Esophagus squamous epithelium (tissue), 5 donors: ENCODE measurements at regions not wholly inside any gene's neighbourhood (a gene's known extent, or its start where the extent isn't known, plus 50 kb on each side); places are given as distances from the start of the nearest gene placed in this dataset.
"Not testable (repeated sequence)": the region's sequence is repeated elsewhere in the genome, so short reads cannot be mapped to it uniquely, and the experiment has no call there.

Experiments
- DNase-seq: peaks from one replicate; lab custom pipeline; 2025; lab: John Stamatoyannopoulos, UW
- H3K27ac ChIP-seq, 4 donors: fragments of 200-600 bp; sonication (generic); one replicate each; pipeline ENCODE4 v1.5.1; 2016 to 2019; ENCODE audit warnings: mild to moderate bottlenecking in 1 of 4
- H3K27me3 ChIP-seq, 4 donors: fragments of 200-600 bp; sonication (generic); 1 replicate in 3 of 4; 2 replicates in 1 of 4; pipeline versions ENCODE4 v1.5.1 to v1.6.0; 2017 to 2021; ENCODE audit warnings: antibody characterized with exemption in 1 of 4
- H3K36me3 ChIP-seq, 3 donors: fragments of 200-600 bp; sonication (generic); one replicate each; pipeline ENCODE4 v1.5.1; 2016 to 2019
- H3K4me1 ChIP-seq, 3 donors: fragments of 200-600 bp; sonication (generic); one replicate each; pipeline ENCODE4 v1.5.1; 2017 to 2019
- H3K4me3 ChIP-seq, 4 donors: fragments of 200-600 bp; sonication (generic); 1 replicate in 3 of 4; 2 replicates in 1 of 4; pipeline ENCODE4 v1.5.1; 2016 to 2019; ENCODE audit warnings: mild to moderate bottlenecking in 2 of 4, moderate library complexity in 1 of 4
- H3K9me3 ChIP-seq, 3 donors: fragments of 200-600 bp; sonication (generic); one replicate each; pipeline ENCODE4 v1.5.1; 2016 to 2019
- POLR2A ChIP-seq, 4 donors: fragments of 450-650 bp; IDR thresholded peaks; one replicate each; pipeline ENCODE4 v1.6.1; 2017; ENCODE audit warnings: antibody characterized with exemption in 4 of 4, mild to moderate bottlenecking in 4 of 4, moderate library complexity in 3 of 4
- WGBS, 2 donors: methylation state at CpG; one replicate each; pipeline ENCODE4 v1.1.5; 2018; 5-methylcytosine and 5-hydroxymethylcytosine counted together
- intact Hi-C: fragments of 100-400 bp; cut with DNase I; formaldehyde crosslinking; loops from one replicate; pipeline ENCODE4 v1.15.0; 2022
- TF ChIP-seq, protein P1 (sequence below), 6 experiments: fragments of 450-650 bp in 4 of 6; fragments of 200-600 bp in 2 of 6; sonication (generic) in 2 of 6; IDR thresholded peaks; one replicate each; pipeline ENCODE4 v1.5.1; 2016 to 2019; ENCODE audit warnings: antibody characterized with exemption in 6 of 6, mild to moderate bottlenecking in 4 of 6, moderate library complexity in 4 of 6
- donor health status: DM: yes; HTN: yes; CAD: no.

DNA sequence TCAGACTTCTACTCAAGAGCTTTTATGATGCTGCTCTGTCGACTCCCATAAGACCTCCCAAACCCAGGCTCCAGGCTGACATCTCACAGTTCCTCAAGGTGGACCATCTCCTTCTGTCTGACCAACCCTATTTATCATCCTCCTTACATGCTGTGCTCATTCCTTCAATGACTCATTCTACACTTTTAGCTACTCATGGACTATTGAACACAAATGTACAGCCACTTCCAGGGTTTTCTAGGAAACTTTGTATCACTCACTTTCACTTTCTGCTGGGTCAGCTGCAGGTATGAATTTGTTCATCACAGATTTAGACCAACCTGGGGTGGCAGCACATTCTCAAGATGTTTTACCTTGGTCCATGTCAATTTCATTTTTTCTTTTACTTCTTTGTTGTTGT, 162.4 kb upstream of the FAM20A start:
- Histone ChIP-seq H3K27me3 (no peaks in the 10 kb centered on the region), H3K36me3 (no peaks in the 10 kb centered on the region), H3K9me3 (no peaks in the 10 kb centered on the region), H3K4me1 (peaks cover 7 to 14% (median 7%) of the 10 kb centered on the region in 3 donors), H3K4me3 (no peak overlapping the region), H3K27ac (no peak overlapping the region)
- WGBS, 2 donors: 72 to 91% methylated on average over 1 of the region's 1 CpG
- TF ChIP-seq POLR2A (IDR thresholded peaks at IDR 0.05): no peak
- TF ChIP-seq, protein P1, sequence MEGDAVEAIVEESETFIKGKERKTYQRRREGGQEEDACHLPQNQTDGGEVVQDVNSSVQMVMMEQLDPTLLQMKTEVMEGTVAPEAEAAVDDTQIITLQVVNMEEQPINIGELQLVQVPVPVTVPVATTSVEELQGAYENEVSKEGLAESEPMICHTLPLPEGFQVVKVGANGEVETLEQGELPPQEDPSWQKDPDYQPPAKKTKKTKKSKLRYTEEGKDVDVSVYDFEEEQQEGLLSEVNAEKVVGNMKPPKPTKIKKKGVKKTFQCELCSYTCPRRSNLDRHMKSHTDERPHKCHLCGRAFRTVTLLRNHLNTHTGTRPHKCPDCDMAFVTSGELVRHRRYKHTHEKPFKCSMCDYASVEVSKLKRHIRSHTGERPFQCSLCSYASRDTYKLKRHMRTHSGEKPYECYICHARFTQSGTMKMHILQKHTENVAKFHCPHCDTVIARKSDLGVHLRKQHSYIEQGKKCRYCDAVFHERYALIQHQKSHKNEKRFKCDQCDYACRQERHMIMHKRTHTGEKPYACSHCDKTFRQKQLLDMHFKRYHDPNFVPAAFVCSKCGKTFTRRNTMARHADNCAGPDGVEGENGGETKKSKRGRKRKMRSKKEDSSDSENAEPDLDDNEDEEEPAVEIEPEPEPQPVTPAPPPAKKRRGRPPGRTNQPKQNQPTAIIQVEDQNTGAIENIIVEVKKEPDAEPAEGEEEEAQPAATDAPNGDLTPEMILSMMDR (IDR thresholded peaks at IDR 0.05): no peak
- DNase-seq: no peak
- intact Hi-C loops: loop anchor here (10.0 kb wide), 1 partner anchor 219 kb away; no protein-coding TSS in a partner anchor

GRCh38 chr17:68762911-68763310, 161.7 kb upstream of the FAM20A start:
- Histone ChIP-seq H3K27ac (no peak overlapping the region), H3K27me3 (no peaks in the 10 kb centered on the region), H3K9me3 (no peaks in the 10 kb centered on the region), H3K4me3 (no peak overlapping the region), H3K4me1 (peaks cover 7 to 14% (median 7%) of the 10 kb centered on the region in 3 donors), H3K36me3 (no peaks in the 10 kb centered on the region)
- TF ChIP-seq POLR2A (IDR thresholded peaks at IDR 0.05): no peak
- TF ChIP-seq, protein P1 (IDR thresholded peaks at IDR 0.05): no peak
- intact Hi-C loops: loop anchor here (10.0 kb wide), 1 partner anchor 218 kb away; no protein-coding TSS in a partner anchor
- 60 to 94% methylated on average over 2 of the region's 2 CpGs for WGBS, 2 donors
- DNase-seq: no peak

- intact Hi-C loops: loop anchor here (10.0 kb wide), 1 partner anchor 215 kb away; no protein-coding TSS in a partner anchor
- Histone ChIP-seq H3K4me1 (peaks cover 7 to 14% (median 7%) of the 10 kb centered on the region in 3 donors), H3K36me3 (no peaks in the 10 kb centered on the region), H3K4me3 (peak overlapping the region in 1 of 4 donors; percentile 62), H3K9me3 (no peaks in the 10 kb centered on the region), H3K27me3 (no peaks in the 10 kb centered on the region), H3K27ac (no peak overlapping the region)
- 42 to 47% methylated on average over 4 of the region's 4 CpGs for WGBS, 2 donors
- no peak for TF ChIP-seq POLR2A (IDR thresholded peaks at IDR 0.05)
- TF ChIP-seq, protein P1 (IDR thresholded peaks at IDR 0.05): no peak
- no peak for DNase-seq
Observed at GRCh38 chr17:68760141-68760475, 158.9 kb upstream of the FAM20A start.

DNA sequence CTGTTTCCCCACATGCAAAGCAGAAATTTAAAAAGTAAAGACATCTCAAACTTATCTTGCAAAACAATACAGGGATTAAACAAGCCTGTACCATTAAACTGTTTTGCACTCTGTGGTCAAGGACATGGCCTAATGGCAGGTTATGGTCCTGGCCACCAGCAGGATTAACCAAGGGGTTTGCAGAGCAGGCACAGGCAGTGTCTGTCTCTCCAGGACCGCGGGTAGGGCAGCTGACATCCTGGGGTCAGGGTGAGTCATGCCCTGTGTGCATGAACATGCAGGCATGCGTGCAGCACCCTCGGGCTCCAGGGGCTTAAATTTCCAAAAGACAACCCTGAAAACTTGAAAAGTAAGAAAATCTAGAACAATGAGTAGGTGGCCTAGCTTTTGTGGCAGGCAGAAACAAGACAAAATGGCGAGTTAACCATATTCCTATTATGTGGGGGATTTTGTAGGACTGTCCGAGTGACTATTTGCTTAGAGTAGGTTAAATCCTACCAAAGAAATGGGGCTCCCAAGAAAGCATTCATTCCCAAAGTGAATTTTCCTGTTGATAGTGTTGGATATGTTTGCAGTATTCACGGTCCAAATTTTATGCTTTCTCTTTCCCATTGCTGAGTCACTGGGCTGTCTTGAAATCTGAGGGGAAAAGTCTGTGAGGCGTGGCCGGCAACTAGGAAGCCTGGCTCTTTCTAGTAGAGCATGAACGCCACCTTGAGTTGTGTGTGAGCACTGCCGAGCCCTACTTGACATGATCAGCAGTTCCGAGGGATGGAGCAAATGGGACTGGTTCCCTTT, 158.4 kb upstream of the FAM20A start:
- 5 to 11% methylated on average over 9 to 11 of the region's 12 CpGs for WGBS, 2 donors
- DNase-seq: no peak

DNA sequence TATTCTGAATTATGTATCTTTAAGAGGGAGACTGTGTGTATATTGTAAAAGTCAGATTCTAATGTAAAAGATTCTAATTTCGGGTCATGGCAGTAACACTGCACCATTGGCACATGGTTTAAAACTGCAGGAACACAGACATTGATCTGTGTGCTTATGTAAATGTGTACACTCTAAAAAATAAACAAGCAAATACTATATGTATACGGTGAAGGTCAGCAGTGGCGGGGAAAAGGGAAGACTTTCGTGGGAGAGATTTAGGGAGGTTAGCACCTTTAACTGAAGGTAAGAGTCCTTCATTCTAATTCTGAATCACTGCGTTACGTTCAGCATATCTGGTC, 157.8 kb upstream of the FAM20A start:
- H3K27ac ChIP-seq: peak overlapping the region; percentile 74 to 81 (median 78)
- peaks cover 7 to 14% (median 7%) of the 10 kb centered on the region in 3 donors for H3K4me1 ChIP-seq
- no peaks in the 10 kb centered on the region for H3K9me3 ChIP-seq
- no peaks in the 10 kb centered on the region for H3K27me3 ChIP-seq
- no peak for TF ChIP-seq POLR2A (IDR thresholded peaks at IDR 0.05)
- TF ChIP-seq, protein P1 (IDR thresholded peaks at IDR 0.05): no peak
- no peak for DNase-seq
- peak overlapping the region in 1 of 4 donors; percentile 62 for H3K4me3 ChIP-seq
- WGBS, 2 donors: 52 to 67% methylated on average over 6 of the region's 6 CpGs
- no peaks in the 10 kb centered on the region for H3K36me3 ChIP-seq
- intact Hi-C loops: no loop called here

More for the DNA sequence above, 158.4 kb upstream of the FAM20A start:
- no peaks in the 10 kb centered on the region for H3K36me3 ChIP-seq
- peak overlapping the region; percentile 74 to 81 (median 78) for H3K27ac ChIP-seq
- H3K9me3 ChIP-seq: no peaks in the 10 kb centered on the region
- intact Hi-C loops: loop anchor here (10.0 kb wide), 1 partner anchor 215 kb away; no protein-coding TSS in a partner anchor
- H3K27me3 ChIP-seq: no peaks in the 10 kb centered on the region
- peaks cover 7 to 14% (median 7%) of the 10 kb centered on the region in 3 donors for H3K4me1 ChIP-seq
- peak overlapping the region; percentile 16 to 62 (median 40) for H3K4me3 ChIP-seq
- TF ChIP-seq POLR2A (IDR thresholded peaks at IDR 0.05): no peak
- TF ChIP-seq, protein P1 (IDR thresholded peaks at IDR 0.05): peak; percentile 19 to 96 (median 89)

DNA sequence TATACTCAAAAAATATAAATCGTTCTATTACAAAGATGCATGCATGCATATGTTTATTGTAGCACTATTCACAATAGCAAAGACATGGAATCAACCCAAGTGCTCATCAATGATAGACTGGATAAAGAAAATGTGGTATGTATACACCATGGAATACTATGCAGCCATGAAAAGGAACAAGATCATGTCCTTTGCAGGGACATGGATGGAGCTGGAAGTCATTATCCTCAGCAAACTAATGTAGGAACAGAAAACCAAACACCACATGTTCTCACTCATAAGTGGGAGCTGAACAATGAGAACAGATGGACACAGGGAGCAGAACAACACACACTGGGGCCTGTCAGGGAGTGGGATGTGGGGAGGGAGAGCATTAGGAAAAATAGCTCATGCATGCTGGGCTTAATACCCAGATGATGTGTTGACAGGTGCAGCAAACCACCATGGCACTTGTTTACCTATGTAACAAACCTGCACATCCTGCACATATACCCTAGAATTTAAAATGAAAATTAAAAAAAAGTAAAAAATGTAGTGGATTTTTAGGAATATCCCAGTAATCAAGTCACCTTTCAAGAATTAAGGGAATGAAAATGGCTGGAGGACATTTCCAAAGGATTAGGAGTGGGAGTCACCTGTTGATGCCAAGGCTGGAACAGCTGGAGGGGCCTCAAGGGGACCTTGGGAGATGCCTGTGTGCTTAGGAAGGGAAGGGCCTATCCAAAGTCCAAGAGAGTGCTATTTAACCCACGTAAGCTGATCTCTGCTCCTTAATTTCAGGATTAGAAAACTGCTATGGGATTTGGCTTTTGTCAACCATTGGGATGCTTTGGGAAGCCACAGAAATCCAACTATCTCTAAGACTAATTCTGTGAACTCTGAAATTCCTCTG, 156.9 kb upstream of the FAM20A start:
- 87 to 95% methylated on average over 2 of the region's 2 CpGs for whole genome bisulfite sequencing, 2 donors
- peaks cover 7 to 14% (median 7%) of the 10 kb centered on the region in 3 donors for H3K4me1 ChIP-seq
- H3K36me3 ChIP-seq, H3K27me3 ChIP-seq, H3K9me3 ChIP-seq, intact Hi-C loops, H3K27ac ChIP-seq, H3K4me3 ChIP-seq, DNase-seq: not testable (repeated sequence)
